ENCODE measurements at regions not wholly inside any gene's neighbourhood (a gene's known extent, or its start where the extent isn't known, plus 50 kb on each side); places are given as distances from the start of the nearest gene placed in this dataset.

DNA sequence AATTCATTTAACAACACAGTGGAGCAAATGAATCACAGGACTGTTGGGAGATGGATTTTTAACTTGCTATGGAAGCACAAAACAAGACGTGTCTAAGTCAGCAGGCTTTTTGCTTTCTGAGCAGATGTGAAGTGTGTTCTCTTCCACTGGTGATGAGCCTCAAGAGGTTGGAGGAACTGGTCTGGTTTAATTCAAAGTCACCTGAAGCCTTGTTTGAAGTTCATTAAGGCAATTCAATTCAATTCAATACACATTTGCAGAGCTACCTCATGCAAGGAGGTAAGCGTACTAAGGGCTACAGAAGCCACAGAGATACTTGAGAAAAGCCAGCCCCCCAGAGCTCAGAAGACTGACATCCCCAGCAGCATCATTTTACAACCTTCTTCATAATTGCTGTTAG is 68.4 kb upstream of the PALS2 start:
- TF ChIP-seq, protein P1, sequence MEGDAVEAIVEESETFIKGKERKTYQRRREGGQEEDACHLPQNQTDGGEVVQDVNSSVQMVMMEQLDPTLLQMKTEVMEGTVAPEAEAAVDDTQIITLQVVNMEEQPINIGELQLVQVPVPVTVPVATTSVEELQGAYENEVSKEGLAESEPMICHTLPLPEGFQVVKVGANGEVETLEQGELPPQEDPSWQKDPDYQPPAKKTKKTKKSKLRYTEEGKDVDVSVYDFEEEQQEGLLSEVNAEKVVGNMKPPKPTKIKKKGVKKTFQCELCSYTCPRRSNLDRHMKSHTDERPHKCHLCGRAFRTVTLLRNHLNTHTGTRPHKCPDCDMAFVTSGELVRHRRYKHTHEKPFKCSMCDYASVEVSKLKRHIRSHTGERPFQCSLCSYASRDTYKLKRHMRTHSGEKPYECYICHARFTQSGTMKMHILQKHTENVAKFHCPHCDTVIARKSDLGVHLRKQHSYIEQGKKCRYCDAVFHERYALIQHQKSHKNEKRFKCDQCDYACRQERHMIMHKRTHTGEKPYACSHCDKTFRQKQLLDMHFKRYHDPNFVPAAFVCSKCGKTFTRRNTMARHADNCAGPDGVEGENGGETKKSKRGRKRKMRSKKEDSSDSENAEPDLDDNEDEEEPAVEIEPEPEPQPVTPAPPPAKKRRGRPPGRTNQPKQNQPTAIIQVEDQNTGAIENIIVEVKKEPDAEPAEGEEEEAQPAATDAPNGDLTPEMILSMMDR (conservative IDR thresholded peaks at IDR 0.05 in 1 of 2, IDR thresholded peaks at IDR 0.05 in 1 of 2; ENCODE audit: low read depth in 1 of 2, low read length in 2 of 2), result no peak
- no peak for TF ChIP-seq EZH2 (IDR thresholded peaks at IDR 0.05; ENCODE audit: low read length, missing control alignments)

All from fibroblast of lung (primary cell).